NCI-H1436 (cell line): ENCODE measurements at regions not wholly inside any gene's neighbourhood (a gene's known extent, or its start where the extent isn't known, plus 50 kb on each side); places are given as distances from the start of the nearest gene placed in this dataset.
"Not testable (repeated sequence)": the region's sequence is repeated elsewhere in the genome, so short reads cannot be mapped to it uniquely, and the experiment has no call there.

Experiments used
- DNase-seq: peaks from one replicate; lab custom pipeline; 2025; lab: John Stamatoyannopoulos, UW

- not testable (repeated sequence) for DNase-seq
Measured at GRCh38 chr7:5121256-5121655, 68.8 kb upstream of the WIPI2 start.

- not testable (repeated sequence) for DNase-seq
Measured at GRCh38 chr7:5131238-5131637, 58.8 kb upstream of the WIPI2 start.

- no peak for DNase-seq
Measured at GRCh38 chr7:5132539-5132938, 57.5 kb upstream of the WIPI2 start.

- peak; percentile 4 for DNase-seq
Measured at GRCh38 chr7:5139998-5140397, 50.0 kb upstream of the WIPI2 start.
